Rectal smooth muscle tissue (tissue), 1 donor: ENCODE measurements at regions not wholly inside any gene's neighbourhood (a gene's known extent, or its start where the extent isn't known, plus 50 kb on each side); places are given as distances from the start of the nearest gene placed in this dataset.
"Not testable (repeated sequence)": the region's sequence is repeated elsewhere in the genome, so short reads cannot be mapped to it uniquely, and the experiment has no call there.

Source experiments
- H3K27ac ChIP-seq: one replicate; pipeline ENCODE4 v1.7.0; 2013; ENCODE audit warnings: low read depth, low read length, inconsistent platforms
- H3K27me3 ChIP-seq: one replicate; pipeline ENCODE4 v1.7.0; 2013; ENCODE audit warnings: low read length; ENCODE audit not compliant: control insufficient read depth, insufficient read depth
- H3K36me3 ChIP-seq: one replicate; pipeline ENCODE4 v1.7.0; 2013; ENCODE audit warnings: low read length; ENCODE audit not compliant: control insufficient read depth, insufficient read depth
- H3K4me1 ChIP-seq: one replicate; pipeline ENCODE4 v1.7.0; 2013; ENCODE audit warnings: low read length; ENCODE audit not compliant: control insufficient read depth, insufficient read depth
- H3K4me3 ChIP-seq: one replicate; pipeline ENCODE4 v1.7.0; 2013; ENCODE audit warnings: low read length
- H3K9ac ChIP-seq: one replicate; pipeline ENCODE4 v1.7.0; 2013; ENCODE audit warnings: low read length

- H3K36me3 ChIP-seq, H3K9ac ChIP-seq, H3K4me3 ChIP-seq, H3K27ac ChIP-seq, H3K27me3 ChIP-seq, H3K4me1 ChIP-seq: not testable (repeated sequence)
Measured at GRCh38 chr9:86475255-86475654, 121.0 kb upstream of the TUT7 start.

GRCh38 chr9:86471171-86471815 lies 117.1 kb upstream of the TUT7 start:
- no peaks in the 10 kb centered on the region for H3K27me3 ChIP-seq
- no peaks in the 10 kb centered on the region for H3K4me1 ChIP-seq
- no peak overlapping the region for H3K27ac ChIP-seq
- no peaks in the 10 kb centered on the region for H3K36me3 ChIP-seq
- no peak overlapping the region for H3K4me3 ChIP-seq
- H3K9ac ChIP-seq, result no peak overlapping the region

- Histone ChIP-seq H3K27me3 (no peaks in the 10 kb centered on the region), H3K36me3 (no peaks in the 10 kb centered on the region), H3K9ac (no peak overlapping the region), H3K4me1 (no peaks in the 10 kb centered on the region), H3K4me3 (no peak overlapping the region), H3K27ac (no peak overlapping the region)
Measured at GRCh38 chr9:86470326-86470725, 116.1 kb upstream of the TUT7 start.

- H3K36me3 ChIP-seq, result no peaks in the 10 kb centered on the region
- H3K4me3 ChIP-seq, result no peak overlapping the region
- H3K27me3 ChIP-seq, result no peaks in the 10 kb centered on the region
- H3K27ac ChIP-seq, result no peak overlapping the region
- no peaks in the 10 kb centered on the region for H3K4me1 ChIP-seq
- no peak overlapping the region for H3K9ac ChIP-seq
Measured at GRCh38 chr9:86469476-86470250, 115.5 kb upstream of the TUT7 start.

GRCh38 chr9:86464242-86464641 lies 110.0 kb upstream of the TUT7 start:
- Histone ChIP-seq H3K36me3 (no peaks in the 10 kb centered on the region), H3K27me3 (no peaks in the 10 kb centered on the region), H3K27ac (no peak overlapping the region), H3K4me3 (no peak overlapping the region), H3K9ac (no peak overlapping the region), H3K4me1 (peaks cover 3% of the 10 kb centered on the region)

GRCh38 chr9:86460216-86461002 lies 106.2 kb upstream of the TUT7 start:
- peaks cover 5% of the 10 kb centered on the region for H3K4me1 ChIP-seq
- H3K4me3 ChIP-seq, result no peak overlapping the region
- H3K9ac ChIP-seq, result no peak overlapping the region
- H3K27me3 ChIP-seq, result no peaks in the 10 kb centered on the region
- H3K36me3 ChIP-seq, result no peaks in the 10 kb centered on the region
- no peak overlapping the region for H3K27ac ChIP-seq

- H3K4me1 ChIP-seq, result peaks cover 5% of the 10 kb centered on the region
- H3K4me3 ChIP-seq, result no peak overlapping the region
- H3K27ac ChIP-seq, result no peak overlapping the region
- no peaks in the 10 kb centered on the region for H3K27me3 ChIP-seq
- H3K36me3 ChIP-seq, result no peaks in the 10 kb centered on the region
- H3K9ac ChIP-seq, result no peak overlapping the region
Measured at GRCh38 chr9:86459599-86460155, 105.5 kb upstream of the TUT7 start.

GRCh38 chr9:86459191-86459590 lies 105.0 kb upstream of the TUT7 start:
- Histone ChIP-seq H3K4me1 (peaks cover 5% of the 10 kb centered on the region), H3K36me3 (no peaks in the 10 kb centered on the region), H3K4me3 (no peak overlapping the region), H3K27me3 (no peaks in the 10 kb centered on the region), H3K27ac (no peak overlapping the region), H3K9ac (no peak overlapping the region)

GRCh38 chr9:86458191-86458855 lies 104.1 kb upstream of the TUT7 start:
- Histone ChIP-seq H3K4me1 (peaks cover 5% of the 10 kb centered on the region), H3K4me3 (no peak overlapping the region), H3K27ac (no peak overlapping the region), H3K9ac (no peak overlapping the region), H3K36me3 (no peaks in the 10 kb centered on the region), H3K27me3 (no peaks in the 10 kb centered on the region)

GRCh38 chr9:86456416-86456815 lies 102.2 kb upstream of the TUT7 start:
- Histone ChIP-seq H3K4me1 (peaks cover 5% of the 10 kb centered on the region), H3K4me3 (no peak overlapping the region), H3K9ac (no peak overlapping the region), H3K36me3 (no peaks in the 10 kb centered on the region), H3K27me3 (no peaks in the 10 kb centered on the region), H3K27ac (no peak overlapping the region)

- no peak overlapping the region for H3K9ac ChIP-seq
- H3K27ac ChIP-seq, result peak overlapping the region; percentile 26
- no peak overlapping the region for H3K4me3 ChIP-seq
- H3K27me3 ChIP-seq, result no peaks in the 10 kb centered on the region
- no peaks in the 10 kb centered on the region for H3K36me3 ChIP-seq
- peaks cover 5% of the 10 kb centered on the region for H3K4me1 ChIP-seq
Measured at GRCh38 chr9:86454701-86455615, 100.7 kb upstream of the TUT7 start.
